ENCODE measurements at regions not wholly inside any gene's neighbourhood (a gene's known extent, or its start where the extent isn't known, plus 50 kb on each side); places are given as distances from the start of the nearest gene placed in this dataset.

- TF ChIP-seq POLR2AphosphoS5 (IDR thresholded peaks at IDR 0.05; ENCODE audit: insufficient read depth in 1 of 2, low read depth in 1 of 2), result no peak
- TF ChIP-seq CTCF (IDR thresholded peaks at IDR 0.05), result no peak
Measured at GRCh38 chr10:2262878-2263277, 525.6 kb upstream of the ADARB2 start.
